ENCODE measurements at regions not wholly inside any gene's neighbourhood (a gene's known extent, or its start where the extent isn't known, plus 50 kb on each side); places are given as distances from the start of the nearest gene placed in this dataset.
"Not testable (repeated sequence)": the region's sequence is repeated elsewhere in the genome, so short reads cannot be mapped to it uniquely, and the experiment has no call there.

GRCh38 chr2:91772240-91772937, 3080.9 kb downstream of the RPIA start:
- not testable (repeated sequence) for H3K4me3 ChIP-seq (ENCODE audit: control insufficient read depth, low read depth, low read length); DNase-seq (ENCODE audit: low read depth)

GRCh38 chr2:91773810-91774209, 3082.3 kb downstream of the RPIA start:
- not testable (repeated sequence) for H3K4me3 ChIP-seq (ENCODE audit: control insufficient read depth, low read depth, low read length); DNase-seq (ENCODE audit: low read depth)

- DNase-seq (ENCODE audit: low read depth); H3K4me3 ChIP-seq (ENCODE audit: control insufficient read depth, low read depth, low read length): not testable (repeated sequence)
Measured at GRCh38 chr2:91775193-91775592, 3083.7 kb downstream of the RPIA start.

- DNase-seq (ENCODE audit: low read depth); H3K4me3 ChIP-seq (ENCODE audit: control insufficient read depth, low read depth, low read length): not testable (repeated sequence)
Measured at GRCh38 chr2:91780324-91780723, 3088.9 kb downstream of the RPIA start.

- DNase-seq (ENCODE audit: low read depth); H3K4me3 ChIP-seq (ENCODE audit: control insufficient read depth, low read depth, low read length): not testable (repeated sequence)
Measured at GRCh38 chr2:91809391-91809790, 3061.8 kb upstream of the TEKT4 start.

- H3K4me3 ChIP-seq (ENCODE audit: control insufficient read depth, low read depth, low read length) = no peak overlapping the region
- TF ChIP-seq CTCF (conservative IDR thresholded peaks at IDR 0.05; ENCODE audit: control insufficient read depth, insufficient read depth, low read depth, low read length) = no peak
- DNase-seq (ENCODE audit: low read depth) = no peak
Measured at GRCh38 chr2:91839904-91840868, 3031.0 kb upstream of the TEKT4 start.

GRCh38 chr2:91842264-91842663, 3029.0 kb upstream of the TEKT4 start:
- H3K4me3 ChIP-seq (ENCODE audit: control insufficient read depth, low read depth, low read length); DNase-seq (ENCODE audit: low read depth): not testable (repeated sequence)

- not testable (repeated sequence) for H3K4me3 ChIP-seq (ENCODE audit: control insufficient read depth, low read depth, low read length); DNase-seq (ENCODE audit: low read depth)
Measured at GRCh38 chr2:91842913-91843312, 3028.3 kb upstream of the TEKT4 start.

GRCh38 chr2:91843723-91844450, 3027.3 kb upstream of the TEKT4 start:
- not testable (repeated sequence) for DNase-seq (ENCODE audit: low read depth); H3K4me3 ChIP-seq (ENCODE audit: control insufficient read depth, low read depth, low read length)

GRCh38 chr2:91844451-91844825, 3026.8 kb upstream of the TEKT4 start:
- DNase-seq (ENCODE audit: low read depth); H3K4me3 ChIP-seq (ENCODE audit: control insufficient read depth, low read depth, low read length): not testable (repeated sequence)

- not testable (repeated sequence) for H3K4me3 ChIP-seq (ENCODE audit: control insufficient read depth, low read depth, low read length); DNase-seq (ENCODE audit: low read depth)
Measured at GRCh38 chr2:91846388-91846787, 3024.8 kb upstream of the TEKT4 start.

GRCh38 chr2:91851689-91852420, 3019.4 kb upstream of the TEKT4 start:
- DNase-seq (ENCODE audit: low read depth); H3K4me3 ChIP-seq (ENCODE audit: control insufficient read depth, low read depth, low read length): not testable (repeated sequence)

- DNase-seq (ENCODE audit: low read depth); H3K4me3 ChIP-seq (ENCODE audit: control insufficient read depth, low read depth, low read length): not testable (repeated sequence)
Measured at GRCh38 chr2:91856971-91857370, 3014.3 kb upstream of the TEKT4 start.

GRCh38 chr2:91857711-91858110, 3013.5 kb upstream of the TEKT4 start:
- H3K4me3 ChIP-seq (ENCODE audit: control insufficient read depth, low read depth, low read length); DNase-seq (ENCODE audit: low read depth): not testable (repeated sequence)

GRCh38 chr2:91871716-91872115, 2999.5 kb upstream of the TEKT4 start:
- DNase-seq (ENCODE audit: low read depth); H3K4me3 ChIP-seq (ENCODE audit: control insufficient read depth, low read depth, low read length): not testable (repeated sequence)

GRCh38 chr2:91873416-91873815, 2997.8 kb upstream of the TEKT4 start:
- not testable (repeated sequence) for DNase-seq (ENCODE audit: low read depth); H3K4me3 ChIP-seq (ENCODE audit: control insufficient read depth, low read depth, low read length)
